ENCODE measurements at regions not wholly inside any gene's neighbourhood (a gene's known extent, or its start where the extent isn't known, plus 50 kb on each side); places are given as distances from the start of the nearest gene placed in this dataset.

GRCh38 chr18:42414756-42415454 lies 459.9 kb downstream of the PIK3C3 start:
- TF ChIP-seq EZH2 (IDR thresholded peaks at IDR 0.05; ENCODE audit: insufficient read depth, poor library complexity, severe bottlenecking) (no peak), EZH2phosphoT487 (IDR thresholded peaks at IDR 0.05; ENCODE audit: insufficient read depth, low read depth) (0 out of 2 replicates have a peak, but pooled peaks have one; percentile 26)
